ENCODE measurements at regions not wholly inside any gene's neighbourhood (a gene's known extent, or its start where the extent isn't known, plus 50 kb on each side); places are given as distances from the start of the nearest gene placed in this dataset.
A peak's percentile ranks its signal among the peaks of the same experiment; 100 is the strongest.

DNA sequence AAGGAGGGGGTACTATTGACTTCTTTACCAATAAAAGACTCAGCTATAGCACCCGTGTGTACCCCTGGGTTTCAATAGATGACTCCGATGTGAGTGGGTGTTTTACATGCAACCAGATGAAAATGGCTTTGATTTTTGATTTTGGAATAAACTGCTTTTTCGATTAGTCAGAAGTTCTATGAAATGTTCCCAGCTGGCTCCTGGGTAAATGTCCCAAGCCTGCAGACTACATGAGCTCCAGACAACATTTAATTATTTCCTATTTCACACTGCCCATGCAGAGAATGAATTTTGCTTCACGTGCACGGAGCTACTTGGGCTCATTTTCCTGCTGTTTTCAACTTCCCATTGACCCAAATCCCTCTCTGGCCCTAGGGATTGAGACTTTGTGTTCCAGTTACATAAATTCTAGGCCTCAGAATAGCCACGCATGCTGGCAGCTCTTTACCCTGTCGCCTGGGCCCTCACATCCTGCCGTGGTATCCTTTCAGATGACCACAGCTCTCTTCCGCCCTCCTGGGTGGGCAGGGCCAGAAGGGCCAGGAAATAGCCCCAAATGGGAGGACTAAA lies 59.7 kb downstream of the GPR6 start:
- Histone ChIP-seq H3K4me1 (no peaks in the 10 kb centered on the region), H3K27me3 (no peaks in the 10 kb centered on the region), H3K9me3 (no peaks in the 10 kb centered on the region), H3K36me3 (no peaks in the 10 kb centered on the region), H3K27ac (no peak overlapping the region), H3K4me3 (no peak overlapping the region)
- DNase-seq: no peak
- ATAC-seq: no peak
- TF ChIP-seq, protein P1, sequence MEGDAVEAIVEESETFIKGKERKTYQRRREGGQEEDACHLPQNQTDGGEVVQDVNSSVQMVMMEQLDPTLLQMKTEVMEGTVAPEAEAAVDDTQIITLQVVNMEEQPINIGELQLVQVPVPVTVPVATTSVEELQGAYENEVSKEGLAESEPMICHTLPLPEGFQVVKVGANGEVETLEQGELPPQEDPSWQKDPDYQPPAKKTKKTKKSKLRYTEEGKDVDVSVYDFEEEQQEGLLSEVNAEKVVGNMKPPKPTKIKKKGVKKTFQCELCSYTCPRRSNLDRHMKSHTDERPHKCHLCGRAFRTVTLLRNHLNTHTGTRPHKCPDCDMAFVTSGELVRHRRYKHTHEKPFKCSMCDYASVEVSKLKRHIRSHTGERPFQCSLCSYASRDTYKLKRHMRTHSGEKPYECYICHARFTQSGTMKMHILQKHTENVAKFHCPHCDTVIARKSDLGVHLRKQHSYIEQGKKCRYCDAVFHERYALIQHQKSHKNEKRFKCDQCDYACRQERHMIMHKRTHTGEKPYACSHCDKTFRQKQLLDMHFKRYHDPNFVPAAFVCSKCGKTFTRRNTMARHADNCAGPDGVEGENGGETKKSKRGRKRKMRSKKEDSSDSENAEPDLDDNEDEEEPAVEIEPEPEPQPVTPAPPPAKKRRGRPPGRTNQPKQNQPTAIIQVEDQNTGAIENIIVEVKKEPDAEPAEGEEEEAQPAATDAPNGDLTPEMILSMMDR (IDR thresholded peaks at IDR 0.05): no peak
- intact Hi-C loops (cut with DNase I): no loop called here

DNA sequence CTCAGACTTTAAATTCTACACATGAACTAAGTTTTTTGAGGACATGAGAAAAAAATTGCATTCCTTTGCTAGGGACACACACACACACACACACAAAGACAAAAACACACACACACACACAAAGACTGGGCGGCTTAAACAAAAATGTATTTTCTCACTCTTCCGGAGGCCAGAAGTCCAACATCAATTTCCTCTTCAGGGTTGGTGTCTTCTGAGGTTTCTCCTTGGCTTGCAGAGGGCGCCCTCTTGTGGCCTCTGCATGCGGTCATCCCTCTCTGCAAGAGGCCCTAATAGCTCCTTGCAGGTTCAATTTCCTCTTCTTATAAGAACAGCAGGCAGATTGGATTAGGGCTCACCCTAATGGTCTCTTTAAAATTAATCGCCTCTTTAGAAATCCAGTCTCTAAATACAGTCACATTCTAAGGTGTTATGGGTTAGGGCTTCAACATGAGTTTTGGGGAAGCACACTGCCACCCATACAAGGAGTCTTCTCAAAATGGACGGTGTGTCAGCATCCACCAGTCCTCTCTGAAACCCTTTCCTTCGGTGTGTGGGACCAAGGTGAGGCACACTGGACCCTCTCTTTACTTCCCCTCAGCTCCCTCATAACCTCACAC lies 61.4 kb downstream of the GPR6 start:
- peak overlapping the region; percentile 58 for H3K27ac ChIP-seq
- peak; percentile 91 for DNase-seq
- peak; percentile 94 for ATAC-seq
- TF ChIP-seq, protein P1 (IDR thresholded peaks at IDR 0.05): peak; percentile 92
- peak overlapping the region; percentile 37 for H3K4me3 ChIP-seq
- no peaks in the 10 kb centered on the region for H3K9me3 ChIP-seq
- H3K27me3 ChIP-seq: no peaks in the 10 kb centered on the region
- H3K4me1 ChIP-seq: no peaks in the 10 kb centered on the region
- no peaks in the 10 kb centered on the region for H3K36me3 ChIP-seq
- intact Hi-C loops (cut with DNase I): no loop called here

DNA sequence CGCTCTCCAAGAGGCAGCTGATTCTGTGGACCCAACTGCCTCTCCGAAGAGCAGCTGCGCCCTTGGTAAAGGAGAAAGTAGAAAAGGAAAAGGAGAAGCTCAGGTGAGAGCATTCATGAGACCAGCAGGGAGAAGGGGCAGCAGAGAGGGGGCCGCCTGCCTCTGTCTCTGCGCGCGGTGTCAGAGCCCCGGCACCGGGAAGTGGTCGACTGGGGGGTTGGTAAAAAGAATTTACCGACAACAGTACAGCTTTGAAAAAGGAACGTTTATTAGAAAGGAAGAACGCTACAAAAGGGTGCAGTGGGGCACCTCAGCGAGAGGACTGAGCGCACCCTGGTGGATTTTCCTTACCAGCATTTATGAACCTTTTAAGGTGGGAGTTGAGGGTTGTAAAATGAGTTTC lies 61.9 kb downstream of the GPR6 start:
- TF ChIP-seq, protein P1 (IDR thresholded peaks at IDR 0.05): peak; percentile 30
- Histone ChIP-seq H3K36me3 (no peaks in the 10 kb centered on the region), H3K4me3 (peak overlapping the region; percentile 37), H3K27ac (peak overlapping the region; percentile 58), H3K27me3 (no peaks in the 10 kb centered on the region), H3K4me1 (no peaks in the 10 kb centered on the region), H3K9me3 (no peaks in the 10 kb centered on the region)
- ATAC-seq (peak; percentile 58), DNase-seq (peak; percentile 66)
- intact Hi-C loops (cut with DNase I): loop anchor here (2.0 kb wide), 1 partner anchor 335 kb away; no protein-coding TSS in a partner anchor

DNA sequence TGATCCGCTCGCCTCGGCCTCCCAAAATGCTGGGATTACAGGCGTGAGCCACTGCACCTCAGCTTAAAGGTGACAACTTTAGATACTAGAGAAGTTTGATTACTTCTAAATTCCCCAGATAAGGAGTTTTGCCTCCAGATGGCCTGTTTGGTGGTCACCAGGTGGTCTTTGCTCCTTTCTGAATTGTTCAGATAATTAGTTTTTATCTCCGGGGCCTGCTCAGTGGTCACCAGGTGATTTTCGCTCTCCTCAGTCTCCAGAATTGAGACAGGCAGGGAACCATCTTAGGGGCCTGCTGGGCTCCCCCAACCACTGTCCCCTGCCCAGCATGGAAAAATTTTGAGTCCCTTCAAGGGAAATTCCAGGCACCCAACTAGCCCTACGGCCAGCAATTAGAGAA lies 62.6 kb downstream of the GPR6 start:
- Histone ChIP-seq H3K27ac (no peak overlapping the region), H3K4me3 (no peak overlapping the region), H3K9me3 (no peaks in the 10 kb centered on the region), H3K4me1 (no peaks in the 10 kb centered on the region), H3K27me3 (no peaks in the 10 kb centered on the region), H3K36me3 (no peaks in the 10 kb centered on the region)
- DNase-seq (peak; percentile 21), ATAC-seq (no peak)
- intact Hi-C loops (cut with DNase I): loop anchor here (2.0 kb wide), 1 partner anchor 336 kb away; no protein-coding TSS in a partner anchor
- TF ChIP-seq, protein P1 (IDR thresholded peaks at IDR 0.05): no peak

DNA sequence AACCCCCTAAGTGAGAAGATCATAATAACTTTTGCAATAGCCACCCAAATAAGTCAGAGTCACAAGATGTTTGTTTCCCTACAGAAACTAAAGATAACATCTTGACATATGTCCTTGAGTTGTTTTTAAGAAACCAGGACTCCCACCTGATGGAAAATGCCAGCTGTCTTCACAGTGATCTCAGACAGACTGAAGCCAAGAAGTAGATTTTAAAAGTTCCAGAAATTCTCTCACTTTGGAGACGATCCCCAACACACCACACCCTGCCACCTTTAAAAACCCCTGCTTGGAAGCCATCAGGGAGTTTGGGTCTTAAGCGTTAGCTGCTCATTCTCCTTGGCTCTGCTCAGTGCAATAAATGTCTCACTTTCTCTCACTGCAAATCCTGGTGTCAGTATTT lies 63.0 kb downstream of the GPR6 start:
- no peaks in the 10 kb centered on the region for H3K27me3 ChIP-seq
- no peak overlapping the region for H3K4me3 ChIP-seq
- ATAC-seq: no peak
- no peaks in the 10 kb centered on the region for H3K36me3 ChIP-seq
- H3K4me1 ChIP-seq: no peaks in the 10 kb centered on the region
- DNase-seq: no peak
- no peak overlapping the region for H3K27ac ChIP-seq
- TF ChIP-seq, protein P1 (IDR thresholded peaks at IDR 0.05): no peak
- intact Hi-C loops (cut with DNase I): loop anchor here (2.0 kb wide), 1 partner anchor 336 kb away; no protein-coding TSS in a partner anchor
- H3K9me3 ChIP-seq: no peaks in the 10 kb centered on the region

Data from upper lobe of right lung (tissue), 1 donor.